H9 (cell line): ENCODE measurements at regions not wholly inside any gene's neighbourhood (a gene's known extent, or its start where the extent isn't known, plus 50 kb on each side); places are given as distances from the start of the nearest gene placed in this dataset.

Experiments
- DNase-seq: peaks from one replicate; pipeline ENCODE4 v3.0.0-alpha.2; 2017
- H2AFZ ChIP-seq: one replicate; pipeline ENCODE4 v1.6.1; 2013; ENCODE audit warnings: mild to moderate bottlenecking, low read length, control low read depth, moderate library complexity
- H2AK5ac ChIP-seq: 2 replicates; pipeline ENCODE4 v1.6.1; 2013; ENCODE audit warnings: low read length, control low read depth, mixed read lengths; ENCODE audit not compliant: insufficient read length
- H2BK120ac ChIP-seq: one replicate; pipeline ENCODE4 v1.6.1; 2013; ENCODE audit warnings: low read depth, mild to moderate bottlenecking, low read length, control low read depth, inconsistent platforms; ENCODE audit not compliant: poor library complexity, severe bottlenecking
- H2BK12ac ChIP-seq: 2 replicates; pipeline ENCODE4 v1.6.1; 2013; ENCODE audit warnings: low read length, control low read depth, mixed read lengths, low read depth; ENCODE audit not compliant: insufficient read length
- H2BK15ac ChIP-seq: 2 replicates; pipeline ENCODE4 v1.6.1; 2013; ENCODE audit warnings: low read depth, low read length, control low read depth
- H2BK20ac ChIP-seq: one replicate; pipeline ENCODE4 v1.6.1; 2013; ENCODE audit warnings: low read depth, mild to moderate bottlenecking, low read length, control low read depth, inconsistent platforms; ENCODE audit not compliant: poor library complexity, severe bottlenecking
- H2BK5ac ChIP-seq: 2 replicates; pipeline ENCODE4 v1.6.1; 2013; ENCODE audit warnings: low read length, control low read depth, mixed read lengths; ENCODE audit not compliant: insufficient read length
- H3K14ac ChIP-seq: 2 replicates; pipeline ENCODE4 v1.6.1; 2013; ENCODE audit warnings: low read length, control low read depth; ENCODE audit not compliant: insufficient read depth
- H3K18ac ChIP-seq: 2 replicates; pipeline ENCODE4 v1.6.1; 2013; ENCODE audit warnings: low read depth, mild to moderate bottlenecking, mixed read lengths, low read length, control low read depth; ENCODE audit not compliant: insufficient read length
- H3K23ac ChIP-seq: 2 replicates; pipeline ENCODE4 v1.6.1; 2013; ENCODE audit warnings: low read length, control low read depth, mixed read lengths, low read depth; ENCODE audit not compliant: insufficient read length
- H3K23me2 ChIP-seq: 2 replicates; pipeline ENCODE4 v1.6.1; 2013; ENCODE audit warnings: low read depth, mild to moderate bottlenecking, mixed read lengths, low read length, control low read depth; ENCODE audit not compliant: insufficient read length, poor library complexity, severe bottlenecking
- H3K27ac ChIP-seq: 2 replicates; pipeline ENCODE4 v1.5.1; 2013; ENCODE audit warnings: low read length, control low read depth, mixed read lengths, low read depth; ENCODE audit not compliant: insufficient read length
- H3K27me3 ChIP-seq: 2 replicates; pipeline ENCODE4 v1.6.1; 2013; ENCODE audit warnings: low read length, control low read depth, inconsistent platforms; ENCODE audit not compliant: insufficient read depth
- H3K4ac ChIP-seq: 2 replicates; pipeline ENCODE4 v1.6.1; 2013; ENCODE audit warnings: low read depth, mild to moderate bottlenecking, control low read depth, inconsistent platforms, low read length, moderate library complexity
- H3K4me1 ChIP-seq: 2 replicates; pipeline ENCODE4 v1.6.1; 2013; ENCODE audit warnings: low read length, control low read depth, inconsistent platforms; ENCODE audit not compliant: insufficient read depth
- H3K4me2 ChIP-seq: 2 replicates; pipeline ENCODE4 v1.6.1; 2013; ENCODE audit warnings: low read length, control low read depth, mixed read lengths; ENCODE audit not compliant: insufficient read length, insufficient read depth
- H3K56ac ChIP-seq: 2 replicates; pipeline ENCODE4 v1.6.1; 2013; ENCODE audit warnings: low read depth, mild to moderate bottlenecking, mixed read lengths, low read length, control low read depth; ENCODE audit not compliant: insufficient read length
- H3K79me1 ChIP-seq: 2 replicates; pipeline ENCODE4 v1.6.1; 2013; ENCODE audit warnings: low read depth, mild to moderate bottlenecking, moderate library complexity, low read length, control low read depth, inconsistent platforms; ENCODE audit not compliant: insufficient read depth, poor library complexity, severe bottlenecking
- H3K79me2 ChIP-seq: 2 replicates; pipeline ENCODE4 v1.6.1; 2013; ENCODE audit warnings: low read length, control low read depth, inconsistent platforms; ENCODE audit not compliant: insufficient read depth
- H3K9ac ChIP-seq: 2 replicates; pipeline ENCODE4 v1.6.1; 2013; ENCODE audit warnings: low read length, control low read depth, mixed read lengths; ENCODE audit not compliant: insufficient read length; ENCODE audit errors: extremely low read depth
- H3K9me3 ChIP-seq: one replicate; pipeline ENCODE4 v1.6.1; 2013; ENCODE audit warnings: low read depth, low read length, inconsistent platforms; ENCODE audit not compliant: control insufficient read depth
- H3T11ph ChIP-seq: one replicate; pipeline ENCODE4 v1.6.1; 2013; ENCODE audit warnings: mild to moderate bottlenecking, low read length, control low read depth, inconsistent platforms
- H4K20me1 ChIP-seq: one replicate; pipeline ENCODE4 v1.6.1; 2013; ENCODE audit not compliant: control insufficient read depth, insufficient read length, insufficient read depth
- H4K5ac ChIP-seq: 2 replicates; pipeline ENCODE4 v1.6.1; 2013; ENCODE audit warnings: low read depth, mild to moderate bottlenecking, mixed read lengths, low read length, control low read depth; ENCODE audit not compliant: insufficient read length
- H4K8ac ChIP-seq: replicated peaks from 2 replicates; pipeline ENCODE4 v1.6.1; 2013; ENCODE audit warnings: low read length, control low read depth, mixed read lengths, low read depth; ENCODE audit not compliant: insufficient read length
- H4K91ac ChIP-seq: 2 replicates; pipeline ENCODE4 v1.6.1; 2013; ENCODE audit warnings: low read depth, mild to moderate bottlenecking, moderate library complexity, mixed read lengths, low read length, control low read depth; ENCODE audit not compliant: insufficient read length
- H3K27ac Mint-ChIP-seq, 3 experiments: 2 replicates in 2 of 3; 3 replicates in 1 of 3; pipeline ENCODE4 v1.8.0; 2020 to 2021; ENCODE audit warnings: mixed read lengths in 3 of 3, mild to moderate bottlenecking in 1 of 3, moderate library complexity in 1 of 3
- H3K27me3 Mint-ChIP-seq: 2 replicates; pipeline ENCODE4 v1.8.0; 2021; ENCODE audit warnings: low read depth, mild to moderate bottlenecking, moderate library complexity, mixed read lengths
- H3K36me3 Mint-ChIP-seq, 3 experiments: 2 replicates in 2 of 3; 3 replicates in 1 of 3; pipeline ENCODE4 v1.8.0; 2020 to 2021; ENCODE audit warnings: low read depth in 3 of 3, mixed read lengths in 3 of 3; ENCODE audit not compliant: insufficient read depth in 1 of 3
- H3K4me1 Mint-ChIP-seq, 2 experiments: 2 replicates each; pipeline ENCODE4 v1.8.0; 2020; ENCODE audit warnings: mixed read lengths in 2 of 2
- H3K4me3 Mint-ChIP-seq, 2 experiments: 2 replicates in 1 of 2; 3 replicates in 1 of 2; pipeline ENCODE4 v1.8.0; 2020 to 2021; ENCODE audit warnings: mild to moderate bottlenecking in 2 of 2, mixed read lengths in 2 of 2, moderate library complexity in 1 of 2
- H3K9me3 Mint-ChIP-seq, 2 experiments: 2 replicates in 1 of 2; 3 replicates in 1 of 2; pipeline ENCODE4 v1.8.0; 2020; ENCODE audit warnings: mild to moderate bottlenecking in 2 of 2, mixed read lengths in 2 of 2, moderate library complexity in 1 of 2
- CTCF ChIP-seq: fragments of 200-600 bp; sonication (generic); conservative IDR thresholded peaks from 3 replicates; pipeline ENCODE4 v1.8.0; 2021; ENCODE audit warnings: antibody characterized with exemption, mild to moderate bottlenecking
- WGBS: extraction: QIAGEN DNeasy Blood & Tissue Kit; methylation state at CpG from one replicate; pipeline ENCODE4 v1.1.7; 2013; ENCODE audit warnings: missing lambda C conversion rate, low lambda C conversion rate, mixed read lengths; ENCODE audit not compliant: insufficient read length; ENCODE audit errors: extremely low coverage; 5-methylcytosine and 5-hydroxymethylcytosine counted together

GRCh38 chr11:23797624-23798419 is 699.0 kb upstream of the LUZP2 start:
- Mint-ChIP-seq H3K4me3 (no peak overlapping the region), H3K9me3 (no peaks in the 10 kb centered on the region), H3K4me1 (peaks cover 4% of the 10 kb centered on the region in 2 experiments), H3K36me3 (no peaks in the 10 kb centered on the region), H3K27ac (no peak overlapping the region), H3K27me3 (no peaks in the 10 kb centered on the region)
- Histone ChIP-seq H3K4me1 (no peaks in the 10 kb centered on the region), H2BK15ac (no peak overlapping the region), H3K23ac (no peak overlapping the region), H2BK5ac (no peak overlapping the region), H2AK5ac (no peak overlapping the region), H4K5ac (no peak overlapping the region), H4K8ac (no peak overlapping the region), H3K79me1 (no peaks in the 10 kb centered on the region), H3K4me2 (no peak overlapping the region), H3K9ac (no peak overlapping the region), H3K4ac (no peak overlapping the region), H3K18ac (no peak overlapping the region), H3K9me3 (no peaks in the 10 kb centered on the region), H3K79me2 (no peaks in the 10 kb centered on the region), H3K56ac (no peak overlapping the region), H2AFZ (no peak overlapping the region), H3K27ac (no peak overlapping the region), H3K14ac (no peak overlapping the region), H4K91ac (no peak overlapping the region), H2BK12ac (no peak overlapping the region), H2BK120ac (no peak overlapping the region), H4K20me1 (no peaks in the 10 kb centered on the region), H3T11ph (no peak overlapping the region), H3K27me3 (no peaks in the 10 kb centered on the region), H3K23me2 (no peaks in the 10 kb centered on the region), H2BK20ac (no peak overlapping the region)
- DNase-seq = no peak
- TF ChIP-seq CTCF = no peak
- no CpG with 5 or more reads among the region's 3 CpGs for WGBS
